PC-3 (cell line): ENCODE measurements at regions not wholly inside any gene's neighbourhood (a gene's known extent, or its start where the extent isn't known, plus 50 kb on each side); places are given as distances from the start of the nearest gene placed in this dataset.

Experiments
- ATAC-seq: fragments of 200-7000 bp; cut with Tn5 transposase; 2 replicates; pipeline ENCODE4 v1.9.1; 2020; ENCODE audit warnings: mild to moderate bottlenecking, moderate library complexity
- BruUV-seq: library from RNA; stranded (reverse); fragments of 400-500 nt; replicated peaks from 2 replicates; lab custom pipeline; 2021; lab: Mats Ljungman, UMichigan
- CTCF ChIA-PET: fragments of 300-600 bp; sonication (Branson Sonifier 250); formaldehyde crosslinking; loops from one replicate; lab custom pipeline; 2022; ENCODE audit warnings: antibody characterized with exemption; lab: Charles Lee
- POLR2A ChIA-PET: fragments of 300-600 bp; sonication (Branson Sonifier 250); formaldehyde crosslinking; loops from one replicate; lab custom pipeline; 2022; ENCODE audit warnings: antibody characterized with exemption; ENCODE audit not compliant: unreplicated experiment; lab: Charles Lee
- DNase-seq: peaks from one replicate; pipeline ENCODE4 v3.0.0-alpha.2; 2015
- H2AFZ ChIP-seq: fragments of 300-600 bp; sonication (generic); 2 replicates; pipeline ENCODE4 v1.6.0; 2016; ENCODE audit warnings: antibody characterized with exemption, low read length
- H3F3A ChIP-seq: fragments of 300-600 bp; sonication (generic); one replicate; pipeline ENCODE4 v1.6.0; 2017; ENCODE audit warnings: antibody characterized with exemption, low read length, control low read depth, mild to moderate bottlenecking; ENCODE audit not compliant: unreplicated experiment
- H3K27ac ChIP-seq: fragments of 300-600 bp; sonication (generic); 2 replicates; pipeline ENCODE4 v1.5.1; 2016; ENCODE audit warnings: mild to moderate bottlenecking, low read length
- H3K27me3 ChIP-seq: fragments of 300-600 bp; sonication (generic); 2 replicates; pipeline ENCODE4 v1.6.1; 2016; ENCODE audit warnings: low read length, mixed read lengths
- H3K36me3 ChIP-seq: fragments of 300-600 bp; sonication (generic); 2 replicates; pipeline ENCODE4 v1.6.1; 2016; ENCODE audit warnings: low read depth, mixed run types, low read length, mixed read lengths
- H3K4me1 ChIP-seq: fragments of 300-600 bp; sonication (generic); 2 replicates; pipeline ENCODE4 v1.5.1; 2016; ENCODE audit warnings: low read length; ENCODE audit not compliant: insufficient read depth
- H3K4me2 ChIP-seq: fragments of 300-600 bp; sonication (generic); 2 replicates; pipeline ENCODE4 v1.6.0; 2016; ENCODE audit warnings: low read length
- H3K4me3 ChIP-seq: fragments of 300-600 bp; sonication (generic); 2 replicates; pipeline ENCODE4 v1.5.1; 2016; ENCODE audit warnings: mild to moderate bottlenecking, low read length, mixed read lengths
- H3K79me2 ChIP-seq: fragments of 300-600 bp; sonication (generic); 2 replicates; pipeline ENCODE4 v1.6.1; 2017; ENCODE audit warnings: low read length, mixed read lengths
- H3K9ac ChIP-seq: fragments of 300-600 bp; sonication (generic); 2 replicates; pipeline ENCODE4 v1.6.0; 2016; ENCODE audit warnings: mild to moderate bottlenecking, low read length
- H3K9me2 ChIP-seq: fragments of 300-600 bp; sonication (generic); replicated peaks from 2 replicates; pipeline ENCODE4 v1.6.1; 2016; ENCODE audit warnings: mixed run types, low read length, mixed read lengths
- H3K9me3 ChIP-seq: fragments of 300-600 bp; sonication (generic); 2 replicates; pipeline ENCODE4 v1.6.1; 2016; ENCODE audit warnings: low read length, mixed read lengths
- H4K20me1 ChIP-seq: fragments of 300-600 bp; sonication (generic); 2 replicates; pipeline ENCODE4 v1.6.1; 2016; ENCODE audit warnings: low read length, mixed read lengths
- CTCF ChIP-seq: fragments of 300-600 bp; sonication (generic); conservative IDR thresholded peaks from 2 replicates; pipeline ENCODE4 v1.5.1; 2017; ENCODE audit warnings: antibody characterized with exemption, low read depth, mild to moderate bottlenecking, low read length
- EZH2 ChIP-seq: fragments of 300-600 bp; sonication (generic); IDR thresholded peaks from one replicate; pipeline ENCODE4 v1.6.1; 2017; ENCODE audit warnings: antibody characterized with exemption, mild to moderate bottlenecking, low read length; ENCODE audit not compliant: unreplicated experiment
- EZH2phosphoT487 ChIP-seq: fragments of 300-600 bp; sonication (generic); IDR thresholded peaks from 2 replicates; pipeline ENCODE4 v1.6.1; 2018; ENCODE audit warnings: mild to moderate bottlenecking, antibody characterized with exemption, low read length, borderline replicate concordance
- intact Hi-C: fragments of 100-400 bp; cut with micrococcal nuclease; formaldehyde crosslinking; loops from 2 replicates; pipeline ENCODE4 v1.9.0; 2023

- no peak for DNase-seq
- TF ChIP-seq EZH2phosphoT487 (no peak), EZH2 (no peak), CTCF (no peak)
- BruUV-seq, result no TSS peak
- Histone ChIP-seq H2AFZ (no peak overlapping the region), H4K20me1 (no peaks in the 10 kb centered on the region), H3F3A (no peaks in the 10 kb centered on the region), H3K27ac (no peak overlapping the region), H3K79me2 (no peaks in the 10 kb centered on the region), H3K4me2 (no peak overlapping the region), H3K36me3 (no peaks in the 10 kb centered on the region), H3K9ac (no peak overlapping the region), H3K9me3 (no peaks in the 10 kb centered on the region), H3K4me1 (peaks cover 31% of the 10 kb centered on the region), H3K4me3 (no peak overlapping the region), H3K27me3 (no peaks in the 10 kb centered on the region), H3K9me2 (no peaks in the 10 kb centered on the region)
- intact Hi-C loops, result no loop called here
- CTCF ChIA-PET, result no interaction called here
- POLR2A ChIA-PET, result no interaction called here
- ATAC-seq, result no peak
These were observed 99.9 kb upstream of the PITX1 start for GRCh38 chr5:135133698-135134515.

GRCh38 chr5:135133181-135133580 is 99.2 kb upstream of the PITX1 start:
- ChIA-PET CTCF (no interaction called here), POLR2A (no interaction called here)
- intact Hi-C loops, result no loop called here
- Histone ChIP-seq H4K20me1 (no peaks in the 10 kb centered on the region), H3K27ac (no peak overlapping the region), H3K9me3 (no peaks in the 10 kb centered on the region), H3K27me3 (no peaks in the 10 kb centered on the region), H3K36me3 (no peaks in the 10 kb centered on the region), H3K9me2 (no peaks in the 10 kb centered on the region), H3F3A (no peaks in the 10 kb centered on the region), H3K4me3 (no peak overlapping the region), H2AFZ (no peak overlapping the region), H3K79me2 (no peaks in the 10 kb centered on the region), H3K4me2 (no peak overlapping the region), H3K9ac (no peak overlapping the region), H3K4me1 (peaks cover 27% of the 10 kb centered on the region)
- TF ChIP-seq EZH2phosphoT487, result no peak
- TF ChIP-seq EZH2, result no peak
- TF ChIP-seq CTCF, result no peak
- no TSS peak for BruUV-seq
- DNase-seq (no peak), ATAC-seq (no peak)
